NB4 (cell line): ENCODE measurements at regions not wholly inside any gene's neighbourhood (a gene's known extent, or its start where the extent isn't known, plus 50 kb on each side); places are given as distances from the start of the nearest gene placed in this dataset.

Experiments
- MYC ChIP-seq: IDR thresholded peaks from 2 replicates; pipeline ENCODE4 v1.6.1; 2011; ENCODE audit warnings: low read depth, low read length
- POLR2A ChIP-seq: IDR thresholded peaks from 2 replicates; pipeline ENCODE4 v1.6.1; 2011; ENCODE audit warnings: mild to moderate bottlenecking; ENCODE audit not compliant: insufficient read length; ENCODE audit errors: extremely low read depth
- TF ChIP-seq, protein P1 (sequence below): IDR thresholded peaks from one replicate; pipeline ENCODE4 v1.5.1; 2012; ENCODE audit warnings: low read depth, low read length
- TF ChIP-seq, protein P2 (sequence below): IDR thresholded peaks from 2 replicates; pipeline ENCODE4 v1.6.1; 2011; ENCODE audit warnings: low read depth, low read length

DNA sequence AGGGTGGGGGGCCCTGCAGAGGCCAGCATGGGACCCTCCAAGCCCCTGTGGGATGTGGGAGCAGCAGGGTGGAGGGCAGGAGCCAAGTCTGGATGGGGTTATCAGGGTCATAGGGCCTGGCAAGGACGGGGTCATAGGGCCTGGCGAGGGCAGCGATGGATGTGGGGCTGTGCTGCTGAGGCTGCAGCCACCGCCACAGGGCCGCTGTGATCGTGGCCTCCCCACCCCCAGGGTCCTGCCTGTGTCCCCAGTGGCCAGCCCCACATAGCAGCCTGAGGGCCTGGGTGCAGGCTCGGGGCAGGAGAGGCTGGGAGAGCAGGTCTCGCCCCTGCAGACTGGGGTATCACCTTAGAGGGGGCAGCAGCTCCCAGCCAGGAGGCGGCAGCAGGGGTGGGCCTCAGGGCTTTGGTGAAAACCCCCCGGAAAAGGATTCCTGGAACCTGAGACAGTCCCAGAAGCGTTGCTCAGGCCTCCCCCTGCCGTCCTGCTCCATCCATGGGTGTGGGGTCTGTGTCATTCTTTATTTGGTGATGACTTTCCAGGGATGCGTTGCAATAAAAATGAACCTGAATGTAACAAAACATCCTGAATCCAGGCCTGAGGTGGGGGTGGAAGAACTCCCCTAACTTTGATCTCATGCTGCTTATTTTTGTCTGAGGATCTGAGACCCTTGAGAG lies 107.3 kb upstream of the SHH start:
- TF ChIP-seq, protein P1, sequence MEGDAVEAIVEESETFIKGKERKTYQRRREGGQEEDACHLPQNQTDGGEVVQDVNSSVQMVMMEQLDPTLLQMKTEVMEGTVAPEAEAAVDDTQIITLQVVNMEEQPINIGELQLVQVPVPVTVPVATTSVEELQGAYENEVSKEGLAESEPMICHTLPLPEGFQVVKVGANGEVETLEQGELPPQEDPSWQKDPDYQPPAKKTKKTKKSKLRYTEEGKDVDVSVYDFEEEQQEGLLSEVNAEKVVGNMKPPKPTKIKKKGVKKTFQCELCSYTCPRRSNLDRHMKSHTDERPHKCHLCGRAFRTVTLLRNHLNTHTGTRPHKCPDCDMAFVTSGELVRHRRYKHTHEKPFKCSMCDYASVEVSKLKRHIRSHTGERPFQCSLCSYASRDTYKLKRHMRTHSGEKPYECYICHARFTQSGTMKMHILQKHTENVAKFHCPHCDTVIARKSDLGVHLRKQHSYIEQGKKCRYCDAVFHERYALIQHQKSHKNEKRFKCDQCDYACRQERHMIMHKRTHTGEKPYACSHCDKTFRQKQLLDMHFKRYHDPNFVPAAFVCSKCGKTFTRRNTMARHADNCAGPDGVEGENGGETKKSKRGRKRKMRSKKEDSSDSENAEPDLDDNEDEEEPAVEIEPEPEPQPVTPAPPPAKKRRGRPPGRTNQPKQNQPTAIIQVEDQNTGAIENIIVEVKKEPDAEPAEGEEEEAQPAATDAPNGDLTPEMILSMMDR: no peak
- TF ChIP-seq POLR2A (no peak), MYC (no peak)
- TF ChIP-seq, protein P2, sequence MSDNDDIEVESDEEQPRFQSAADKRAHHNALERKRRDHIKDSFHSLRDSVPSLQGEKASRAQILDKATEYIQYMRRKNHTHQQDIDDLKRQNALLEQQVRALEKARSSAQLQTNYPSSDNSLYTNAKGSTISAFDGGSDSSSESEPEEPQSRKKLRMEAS: no peak
